ENCODE measurements at regions not wholly inside any gene's neighbourhood (a gene's known extent, or its start where the extent isn't known, plus 50 kb on each side); places are given as distances from the start of the nearest gene placed in this dataset.

GRCh38 chr6:126983779-126984178, 134.7 kb upstream of the RSPO3 start:
- TF ChIP-seq CTCF (IDR thresholded peaks at IDR 0.05), result no peak
- no peak for TF ChIP-seq ZFX (IDR thresholded peaks at IDR 0.05; ENCODE audit: borderline replicate concordance)
